Dendritic cell treated with granulocyte-macrophage colony-stimulating factor and Interleukin-4, amounts not matched to agents 40 ng/mL and 50 ng/mL, for 4 days (primary cell): ENCODE measurements at regions not wholly inside any gene's neighbourhood (a gene's known extent, or its start where the extent isn't known, plus 50 kb on each side); places are given as distances from the start of the nearest gene placed in this dataset.
"Not testable (repeated sequence)": the region's sequence is repeated elsewhere in the genome, so short reads cannot be mapped to it uniquely, and the experiment has no call there.

ENCODE experiments used
- H3K27ac Mint-ChIP-seq: one replicate; pipeline ENCODE4 v1.8.0; 2022; ENCODE audit warnings: mild to moderate bottlenecking, mixed read lengths
- H3K27me3 Mint-ChIP-seq: one replicate; pipeline ENCODE4 v1.8.0; 2022; ENCODE audit warnings: mild to moderate bottlenecking, mixed read lengths
- H3K36me3 Mint-ChIP-seq: one replicate; pipeline ENCODE4 v1.8.0; 2022; ENCODE audit warnings: low read depth, mixed read lengths
- H3K4me1 Mint-ChIP-seq: one replicate; pipeline ENCODE4 v1.8.0; 2022; ENCODE audit warnings: low read depth, mixed read lengths
- H3K4me3 Mint-ChIP-seq: one replicate; pipeline ENCODE4 v1.8.0; 2022; ENCODE audit warnings: mild to moderate bottlenecking, moderate library complexity, mixed read lengths
- H3K9me3 Mint-ChIP-seq: one replicate; pipeline ENCODE4 v1.8.0; 2022; ENCODE audit warnings: mixed read lengths
- intact Hi-C: fragments of 100-400 bp; cut with micrococcal nuclease; formaldehyde crosslinking; loops from one replicate; pipeline ENCODE4 v1.15.0; 2022

DNA sequence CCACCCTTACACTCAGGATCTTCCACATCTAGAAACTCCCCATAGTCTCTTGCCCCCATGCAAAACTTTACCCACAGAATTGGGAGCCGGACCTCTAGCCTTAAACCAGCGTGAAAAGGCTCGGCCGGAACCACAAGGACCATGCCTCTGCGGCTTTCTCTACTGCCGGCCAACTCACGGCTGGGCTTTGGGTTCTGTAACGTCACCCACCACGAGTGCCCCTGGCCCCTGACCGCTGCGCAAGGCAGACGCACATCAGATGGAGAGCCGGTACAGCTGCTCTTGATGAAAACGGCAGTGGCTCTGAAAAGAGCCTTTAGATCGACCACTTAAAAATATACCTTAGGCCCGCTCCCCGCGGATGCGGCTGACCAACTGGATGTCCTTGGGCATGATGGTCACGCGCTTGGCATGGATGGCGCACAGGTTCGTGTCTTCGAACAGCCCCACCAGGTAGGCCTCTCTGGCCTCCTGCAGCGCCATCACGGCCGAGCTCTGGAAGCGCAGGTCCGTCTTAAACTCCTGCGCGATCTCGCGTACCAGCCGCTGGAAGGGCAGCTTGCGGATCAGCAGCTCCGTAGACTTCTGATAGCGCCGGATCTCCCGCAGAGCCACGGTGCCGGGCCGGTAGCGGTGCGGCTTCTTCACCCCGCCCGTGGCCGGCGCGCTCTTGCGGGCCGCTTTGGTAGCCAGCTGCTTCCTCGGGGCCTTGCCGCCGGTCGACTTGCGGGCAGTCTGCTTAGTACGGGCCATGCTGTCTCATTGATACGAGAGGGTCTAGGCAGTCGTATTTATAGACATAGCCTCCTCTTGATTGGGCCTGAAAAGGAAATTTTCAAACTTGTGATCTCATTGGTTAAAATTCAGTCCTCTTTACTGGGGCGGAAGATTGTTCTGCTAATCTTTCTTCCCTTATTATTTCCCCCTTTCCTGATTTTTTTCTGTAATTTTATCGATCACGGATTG lies 66.3 kb downstream of the FAM72C start:
- H3K36me3 Mint-ChIP-seq, intact Hi-C loops, H3K4me1 Mint-ChIP-seq, H3K9me3 Mint-ChIP-seq: not testable (repeated sequence)
- Mint-ChIP-seq H3K27ac (peak overlapping the region; percentile 69), H3K4me3 (peak overlapping the region; percentile 69), H3K27me3 (peaks cover 16% of the 10 kb centered on the region)

DNA sequence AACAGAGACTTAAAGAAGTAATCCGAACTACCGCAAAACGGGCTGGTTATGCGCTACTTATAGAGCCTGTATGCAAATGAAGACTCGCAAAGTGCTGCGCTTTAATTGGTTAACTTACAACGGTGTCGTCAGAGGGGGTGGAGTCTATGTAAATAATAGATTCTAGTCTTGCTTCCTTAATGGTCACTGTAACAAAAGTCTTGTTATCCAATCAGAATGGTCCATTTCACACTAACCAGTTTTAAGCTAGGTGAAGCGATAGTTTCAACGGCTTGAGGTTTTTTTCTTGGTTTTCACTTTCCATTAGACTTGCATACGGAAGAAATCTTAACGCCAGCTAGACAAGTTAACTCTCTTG lies 67.2 kb downstream of the FAM72C start:
- H3K27ac Mint-ChIP-seq, intact Hi-C loops, H3K36me3 Mint-ChIP-seq, H3K4me1 Mint-ChIP-seq, H3K9me3 Mint-ChIP-seq: not testable (repeated sequence)
- Mint-ChIP-seq H3K4me3 (peak overlapping the region; percentile 48), H3K27me3 (peaks cover 16% of the 10 kb centered on the region)

DNA sequence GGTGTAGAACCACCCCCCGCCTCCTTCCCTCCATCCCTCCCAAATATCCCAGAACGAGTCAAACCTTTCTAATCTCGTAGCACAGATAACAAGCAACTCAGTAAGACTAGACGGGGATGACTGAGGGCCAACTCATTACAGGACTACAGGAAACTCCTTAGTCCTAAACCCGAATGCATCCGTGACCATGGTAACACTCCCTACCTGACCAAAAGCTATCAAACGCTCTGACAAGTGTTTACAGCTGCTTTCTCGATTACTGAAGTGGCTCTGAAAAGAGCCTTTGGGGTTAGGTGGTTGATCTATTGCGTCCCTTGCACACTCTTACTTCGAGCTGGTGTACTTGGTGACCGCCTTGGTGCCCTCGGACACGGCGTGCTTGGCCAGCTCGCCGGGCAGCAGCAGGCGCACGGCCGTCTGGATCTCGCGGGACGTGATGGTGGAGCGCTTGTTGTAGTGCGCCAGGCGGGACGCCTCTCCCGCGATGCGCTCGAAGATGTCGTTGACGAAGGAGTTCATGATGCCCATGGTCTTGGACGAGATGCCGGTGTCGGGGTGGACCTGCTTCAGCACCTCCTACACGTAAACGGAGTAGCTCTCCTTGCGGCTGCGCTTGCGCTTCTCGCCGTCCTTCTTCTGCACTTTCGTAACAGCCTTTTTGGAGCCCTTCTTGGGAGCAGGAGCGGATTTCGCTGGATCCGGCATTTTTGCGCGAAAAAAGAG lies 67.7 kb downstream of the FAM72C start:
- H3K27me3 Mint-ChIP-seq, result peaks cover 15% of the 10 kb centered on the region
- H3K9me3 Mint-ChIP-seq, H3K27ac Mint-ChIP-seq, H3K36me3 Mint-ChIP-seq, intact Hi-C loops, H3K4me1 Mint-ChIP-seq: not testable (repeated sequence)
- H3K4me3 Mint-ChIP-seq, result peak overlapping the region; percentile 48

DNA sequence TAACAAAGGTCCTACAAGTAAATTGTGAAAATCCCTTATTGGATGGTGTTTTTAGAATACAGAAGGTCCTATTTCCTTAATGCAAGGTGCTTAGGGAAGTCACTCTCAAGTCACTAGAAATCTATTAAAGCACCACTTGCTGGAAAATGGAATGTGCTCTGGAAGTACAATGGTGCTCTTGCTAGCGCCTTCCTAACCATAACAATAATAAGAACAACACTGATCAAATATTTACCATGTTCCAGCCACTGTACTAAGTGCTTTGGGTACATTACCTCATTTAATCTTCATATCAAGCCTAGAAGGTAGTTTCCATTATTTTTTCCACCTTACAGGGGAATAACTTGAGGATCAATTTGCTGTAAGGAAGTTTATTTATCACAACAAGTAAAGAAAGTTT lies 75.4 kb downstream of the FAM72C start:
- H3K9me3 Mint-ChIP-seq, H3K36me3 Mint-ChIP-seq, H3K4me3 Mint-ChIP-seq, H3K4me1 Mint-ChIP-seq, intact Hi-C loops, H3K27ac Mint-ChIP-seq: not testable (repeated sequence)
- peaks cover 21% of the 10 kb centered on the region for H3K27me3 Mint-ChIP-seq

GRCh38 chr1:143884932-143885574 lies 86.7 kb downstream of the FAM72C start:
- H3K36me3 Mint-ChIP-seq, H3K4me1 Mint-ChIP-seq, H3K27ac Mint-ChIP-seq, H3K27me3 Mint-ChIP-seq, H3K4me3 Mint-ChIP-seq, H3K9me3 Mint-ChIP-seq, intact Hi-C loops: not testable (repeated sequence)

DNA sequence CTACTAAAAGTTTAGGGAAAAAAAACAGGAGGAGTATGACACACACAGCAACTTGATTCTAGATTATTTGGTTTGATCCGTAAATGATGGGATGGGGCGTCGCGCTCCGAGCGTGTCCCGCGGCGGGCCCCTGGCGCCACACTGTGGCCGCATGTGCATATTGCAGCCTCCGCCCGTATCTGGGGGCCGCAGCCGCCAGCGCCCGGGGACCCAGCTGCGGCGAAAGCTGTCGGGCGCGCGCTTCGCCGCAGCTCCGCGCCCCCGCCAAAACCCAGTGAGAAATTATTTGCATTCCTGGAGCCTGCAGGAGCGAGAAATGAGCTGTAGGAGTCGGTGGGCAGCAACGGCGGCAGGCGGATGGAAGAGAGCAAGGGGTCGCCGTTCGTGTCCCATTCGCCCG lies 87.3 kb downstream of the FAM72C start:
- intact Hi-C loops, H3K9me3 Mint-ChIP-seq, H3K27ac Mint-ChIP-seq, H3K4me1 Mint-ChIP-seq, H3K36me3 Mint-ChIP-seq, H3K27me3 Mint-ChIP-seq: not testable (repeated sequence)
- H3K4me3 Mint-ChIP-seq, result peak overlapping the region; percentile 57

GRCh38 chr1:143879757-143880536 lies 91.8 kb downstream of the FAM72C start:
- H3K4me3 Mint-ChIP-seq, H3K27ac Mint-ChIP-seq, intact Hi-C loops, H3K36me3 Mint-ChIP-seq, H3K4me1 Mint-ChIP-seq, H3K27me3 Mint-ChIP-seq, H3K9me3 Mint-ChIP-seq: not testable (repeated sequence)

- H3K9me3 Mint-ChIP-seq, H3K4me3 Mint-ChIP-seq, H3K4me1 Mint-ChIP-seq, H3K27me3 Mint-ChIP-seq, H3K27ac Mint-ChIP-seq, H3K36me3 Mint-ChIP-seq, intact Hi-C loops: not testable (repeated sequence)
Observed at GRCh38 chr1:143875947-143876346, 95.8 kb downstream of the FAM72C start.

- H3K4me1 Mint-ChIP-seq, H3K4me3 Mint-ChIP-seq, H3K36me3 Mint-ChIP-seq, H3K27me3 Mint-ChIP-seq, H3K27ac Mint-ChIP-seq, intact Hi-C loops, H3K9me3 Mint-ChIP-seq: not testable (repeated sequence)
Observed at GRCh38 chr1:143874625-143875024, 97.2 kb downstream of the FAM72C start.

GRCh38 chr1:143873650-143874049 lies 98.1 kb downstream of the FAM72C start:
- H3K27ac Mint-ChIP-seq, H3K36me3 Mint-ChIP-seq, H3K4me1 Mint-ChIP-seq, intact Hi-C loops, H3K4me3 Mint-ChIP-seq, H3K27me3 Mint-ChIP-seq, H3K9me3 Mint-ChIP-seq: not testable (repeated sequence)

DNA sequence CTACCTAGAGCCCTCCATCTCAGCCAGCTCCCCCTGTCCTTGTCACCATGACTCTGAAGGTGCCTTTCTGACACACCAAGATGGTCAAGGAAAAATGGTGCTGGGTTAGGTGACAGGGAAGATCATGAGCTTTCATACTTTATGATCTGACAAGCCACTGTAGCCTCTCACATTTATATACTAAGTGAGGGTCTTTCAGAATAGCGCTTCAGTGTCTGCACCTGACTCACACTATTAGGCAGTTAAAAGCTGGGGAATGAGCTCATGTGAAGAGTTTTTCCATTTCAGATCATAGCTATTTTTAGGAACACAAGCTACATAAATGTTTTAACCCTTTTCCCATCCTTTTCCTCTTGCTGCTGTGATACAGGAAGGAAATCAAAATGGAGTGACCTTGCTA lies 101.4 kb downstream of the FAM72C start:
- intact Hi-C loops, H3K9me3 Mint-ChIP-seq, H3K27ac Mint-ChIP-seq, H3K36me3 Mint-ChIP-seq, H3K4me3 Mint-ChIP-seq, H3K27me3 Mint-ChIP-seq, H3K4me1 Mint-ChIP-seq: not testable (repeated sequence)

DNA sequence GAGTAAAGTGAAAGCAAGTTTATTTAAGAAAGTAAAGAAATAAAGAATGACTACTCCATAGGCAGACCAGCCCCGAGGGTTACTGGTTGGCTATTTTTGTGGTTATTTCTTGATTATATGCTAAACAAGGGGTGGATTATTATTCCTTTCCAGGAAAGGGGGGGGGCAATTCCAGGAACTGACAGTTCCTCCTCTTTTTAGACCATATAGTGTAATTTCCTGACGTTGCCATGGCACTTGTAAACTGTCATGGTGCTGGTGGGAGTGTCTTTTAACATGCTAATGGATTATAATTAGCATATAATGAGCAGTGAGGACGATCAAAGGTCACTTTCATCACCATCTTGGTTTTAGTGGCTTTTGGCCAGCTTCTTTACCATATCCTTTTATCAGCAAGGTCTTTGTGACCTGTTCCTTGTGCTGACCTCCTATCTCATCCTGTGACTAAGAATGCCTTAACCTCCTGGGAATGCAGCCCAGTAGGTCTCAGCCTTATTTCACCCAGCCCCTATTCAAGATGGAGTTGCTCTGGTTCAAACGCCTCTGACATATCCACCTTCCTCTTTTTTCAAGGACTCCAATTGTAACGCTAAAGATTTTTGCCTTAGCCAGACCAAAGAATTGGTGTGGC lies 104.1 kb downstream of the FAM72C start:
- H3K27me3 Mint-ChIP-seq, H3K36me3 Mint-ChIP-seq, H3K27ac Mint-ChIP-seq, H3K4me3 Mint-ChIP-seq, H3K4me1 Mint-ChIP-seq, intact Hi-C loops, H3K9me3 Mint-ChIP-seq: not testable (repeated sequence)

- H3K4me3 Mint-ChIP-seq, intact Hi-C loops, H3K27me3 Mint-ChIP-seq, H3K9me3 Mint-ChIP-seq, H3K27ac Mint-ChIP-seq, H3K4me1 Mint-ChIP-seq, H3K36me3 Mint-ChIP-seq: not testable (repeated sequence)
Observed at GRCh38 chr1:143863901-143864520, 107.8 kb downstream of the FAM72C start.
